GM12892 (cell line): ENCODE measurements at regions not wholly inside any gene's neighbourhood (a gene's known extent, or its start where the extent isn't known, plus 50 kb on each side); places are given as distances from the start of the nearest gene placed in this dataset.

Source experiments
- POLR2A ChIP-seq: IDR thresholded peaks from 2 replicates; pipeline ENCODE4 v1.6.1; 2011; ENCODE audit warnings: low read depth, low read length, control low read depth
- POLR2AphosphoS5 ChIP-seq: IDR thresholded peaks from 2 replicates; pipeline ENCODE4 v1.6.1; 2011; ENCODE audit warnings: low read depth, low read length, control low read depth
- TAF1 ChIP-seq: IDR thresholded peaks from 2 replicates; pipeline ENCODE4 v1.6.1; 2011; ENCODE audit warnings: low read depth, mild to moderate bottlenecking, control low read depth, low read length, borderline replicate concordance

GRCh38 chr18:67581178-67581577, 64.7 kb upstream of the DSEL start:
- TF ChIP-seq POLR2A = no peak
- no peak for TF ChIP-seq POLR2AphosphoS5
- TF ChIP-seq TAF1 = no peak
